Activated CD8-positive, alpha-beta memory T cell treated with anti-CD3 and anti-CD28 coated beads, Interleukin-2, amount 10 ng/mL, durations not matched to agents 7 days and 5 days (primary cell): ENCODE measurements at regions not wholly inside any gene's neighbourhood (a gene's known extent, or its start where the extent isn't known, plus 50 kb on each side); places are given as distances from the start of the nearest gene placed in this dataset.

Source experiments
- ATAC-seq: fragments of 150-1000 bp; cut with Tn5 transposase; one replicate; pipeline ENCODE4 v1.10.0; 2021; ENCODE audit warnings: moderate library complexity
- CTCF ChIA-PET: fragments of 350-600 bp; sonication (Branson Sonifier 250); formaldehyde crosslinking; loops from one replicate; lab custom pipeline; 2021; ENCODE audit warnings: antibody characterized with exemption; lab: Charles Lee
- DNase-seq: peaks from one replicate; pipeline ENCODE4 v3.0.0-alpha.2; 2020
- H3K27ac Mint-ChIP-seq: one replicate; pipeline ENCODE4 v1.8.0; 2021; ENCODE audit warnings: mild to moderate bottlenecking, mixed read lengths
- H3K27me3 Mint-ChIP-seq: one replicate; pipeline ENCODE4 v1.8.0; 2021; ENCODE audit warnings: mixed read lengths
- H3K36me3 Mint-ChIP-seq: one replicate; pipeline ENCODE4 v1.8.0; 2021; ENCODE audit warnings: mild to moderate bottlenecking, mixed read lengths
- H3K4me1 Mint-ChIP-seq: one replicate; pipeline ENCODE4 v1.8.0; 2021; ENCODE audit warnings: mixed read lengths
- H3K4me3 Mint-ChIP-seq: one replicate; pipeline ENCODE4 v1.8.0; 2021; ENCODE audit warnings: mild to moderate bottlenecking, moderate library complexity, mixed read lengths
- H3K9me3 Mint-ChIP-seq: one replicate; pipeline ENCODE4 v1.8.0; 2022; ENCODE audit warnings: low read depth, mixed read lengths

DNA sequence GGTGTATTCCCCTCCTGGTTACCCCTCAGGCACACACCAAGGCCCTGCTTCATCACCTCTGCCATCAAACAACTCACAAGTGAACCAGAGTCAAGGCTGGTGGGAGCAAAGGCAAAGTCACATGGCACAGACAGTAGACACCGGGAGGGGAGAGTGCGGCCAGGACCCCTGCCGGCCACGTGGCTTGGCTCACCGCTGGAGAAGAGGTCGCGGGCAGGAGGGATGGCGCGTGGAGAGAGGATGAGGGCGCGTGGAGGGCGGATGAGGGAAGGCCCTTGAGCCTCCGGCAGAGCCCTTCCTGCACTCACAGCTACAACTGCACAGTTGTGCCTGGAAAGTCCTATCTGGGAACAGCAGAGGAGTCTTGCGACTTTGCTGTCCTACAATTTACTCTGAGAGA, 104.2 kb upstream of the ADRA2C start:
- CTCF ChIA-PET, result no interaction called here
- Mint-ChIP-seq H3K27me3 (no peaks in the 10 kb centered on the region), H3K27ac (no peak overlapping the region), H3K4me3 (no peak overlapping the region), H3K36me3 (no peaks in the 10 kb centered on the region), H3K9me3 (no peaks in the 10 kb centered on the region), H3K4me1 (no peaks in the 10 kb centered on the region)
- DNase-seq (no peak), ATAC-seq (no peak)

DNA sequence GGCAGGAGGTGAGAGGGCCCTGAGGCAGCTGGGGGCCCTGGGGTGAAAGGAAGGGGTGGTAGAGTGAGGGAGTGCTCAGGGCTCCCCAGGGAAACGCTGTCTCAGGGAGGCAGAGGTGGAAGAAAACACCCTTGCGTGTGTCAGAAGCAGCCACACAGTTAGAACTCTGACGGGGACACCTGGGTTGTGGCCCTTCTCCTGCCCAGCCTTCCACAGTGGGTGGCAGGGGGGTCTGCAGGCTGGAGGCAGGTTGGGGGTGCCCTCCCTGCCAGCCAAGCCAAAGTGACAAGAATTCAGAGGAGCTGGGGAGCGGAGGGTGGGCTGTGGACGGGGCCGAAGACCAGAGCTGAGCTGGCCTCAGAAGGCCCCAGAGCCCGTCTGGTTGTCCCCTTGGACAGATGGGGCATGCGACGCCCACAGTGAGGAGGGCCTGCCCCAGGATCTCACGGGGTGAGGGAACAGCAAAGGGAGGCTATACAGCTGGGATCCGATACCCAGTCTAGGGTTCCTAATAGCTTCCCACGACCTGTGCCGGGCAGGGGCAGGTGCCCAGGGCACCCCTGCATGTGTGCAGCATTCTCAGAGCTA, 105.2 kb upstream of the ADRA2C start:
- no peak overlapping the region for H3K27ac Mint-ChIP-seq
- H3K36me3 Mint-ChIP-seq, result no peaks in the 10 kb centered on the region
- no peak for ATAC-seq
- no peaks in the 10 kb centered on the region for H3K9me3 Mint-ChIP-seq
- no peaks in the 10 kb centered on the region for H3K27me3 Mint-ChIP-seq
- H3K4me1 Mint-ChIP-seq, result no peaks in the 10 kb centered on the region
- no peak overlapping the region for H3K4me3 Mint-ChIP-seq
- CTCF ChIA-PET, result no interaction called here
- DNase-seq, result no peak

DNA sequence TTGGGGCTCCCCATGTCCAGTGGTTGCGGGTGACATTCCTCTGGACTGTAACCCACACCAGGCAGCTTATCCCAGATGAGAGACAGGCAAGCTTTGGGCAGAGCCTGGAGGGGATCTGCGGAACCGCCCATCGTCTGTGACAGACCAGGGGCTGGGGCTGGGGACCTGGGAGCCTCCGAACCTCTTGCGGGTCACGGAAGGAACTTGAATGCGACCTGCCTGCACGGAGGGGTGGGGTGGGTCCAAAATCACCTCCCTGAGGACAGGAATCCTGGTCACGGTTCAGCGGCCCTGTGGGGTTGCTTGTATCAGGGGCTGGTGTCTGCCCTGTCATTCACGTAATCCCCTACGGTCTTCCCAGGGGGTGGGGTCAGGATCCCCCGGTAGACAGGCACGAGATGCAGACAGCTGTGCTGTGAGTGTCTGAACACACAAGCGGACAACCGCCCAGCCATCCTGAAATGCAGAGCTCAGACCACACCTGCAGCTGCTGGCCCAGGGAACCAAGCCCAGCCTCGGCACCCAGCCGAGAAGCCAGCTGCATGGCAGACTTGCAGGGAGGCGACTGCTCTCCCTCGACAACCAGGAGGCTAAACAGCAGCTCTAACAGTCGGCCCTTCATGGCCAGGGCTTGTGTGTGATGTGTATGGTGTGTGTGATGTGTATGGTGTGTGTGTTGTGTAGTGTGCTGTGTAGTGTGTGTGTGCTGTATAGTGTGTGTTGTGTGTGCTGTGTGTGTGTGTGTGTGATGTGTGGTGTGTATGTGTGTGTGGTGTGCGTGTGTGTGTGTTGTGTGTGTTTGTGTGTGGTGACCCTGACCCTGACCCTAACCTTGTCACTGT, 105.9 kb upstream of the ADRA2C start:
- ATAC-seq, result no peak
- CTCF ChIA-PET, result no interaction called here

DNA sequence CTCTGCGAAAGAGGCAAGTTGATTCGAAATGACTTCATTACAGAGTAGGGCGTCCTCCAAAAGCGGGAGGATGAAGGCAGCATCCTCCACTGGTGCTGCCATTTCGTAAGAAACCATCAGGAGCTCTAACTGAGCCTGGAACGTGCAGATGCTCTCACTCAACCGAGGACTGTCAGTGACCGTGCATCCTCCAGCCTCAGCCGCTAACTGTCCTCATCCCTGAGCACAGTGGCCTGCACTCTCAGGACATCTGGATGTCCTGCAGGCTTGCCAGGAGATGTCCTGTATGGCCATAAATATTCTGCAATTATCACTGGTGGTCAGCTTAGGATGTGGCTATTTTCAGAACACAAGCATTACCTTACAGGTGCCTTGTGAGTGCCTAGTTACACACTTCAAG, 107.1 kb upstream of the ADRA2C start:
- ATAC-seq (no peak), DNase-seq (no peak)
- Mint-ChIP-seq H3K27me3 (no peaks in the 10 kb centered on the region), H3K4me3 (no peak overlapping the region), H3K36me3 (no peaks in the 10 kb centered on the region), H3K27ac (no peak overlapping the region), H3K9me3 (no peaks in the 10 kb centered on the region), H3K4me1 (no peaks in the 10 kb centered on the region)
- CTCF ChIA-PET, result no interaction called here

More for the DNA sequence above, 105.9 kb upstream of the ADRA2C start:
- H3K4me1 Mint-ChIP-seq, result no peaks in the 10 kb centered on the region
- DNase-seq, result no peak
- H3K36me3 Mint-ChIP-seq, result no peaks in the 10 kb centered on the region
- no peak overlapping the region for H3K27ac Mint-ChIP-seq
- H3K9me3 Mint-ChIP-seq, result no peaks in the 10 kb centered on the region
- no peak overlapping the region for H3K4me3 Mint-ChIP-seq
- H3K27me3 Mint-ChIP-seq, result no peaks in the 10 kb centered on the region

DNA sequence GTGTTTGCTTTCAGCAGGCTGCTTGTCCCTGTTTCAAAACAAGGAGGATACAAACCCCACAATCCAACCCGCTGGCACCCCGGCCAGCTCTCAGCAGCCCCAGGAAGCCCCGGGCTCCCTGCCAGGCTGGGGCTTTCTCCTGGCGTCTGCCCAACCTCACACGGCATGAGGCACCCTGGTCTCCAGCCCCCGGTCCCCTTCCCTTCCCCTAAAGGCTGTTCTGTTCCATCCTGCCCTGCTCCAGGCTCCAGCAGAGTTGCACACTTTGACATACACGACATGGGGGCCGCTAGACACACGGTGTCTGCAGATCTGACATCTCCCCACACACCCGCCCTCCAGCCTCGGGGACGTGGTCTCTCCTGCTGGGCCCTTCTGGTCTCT, 107.7 kb upstream of the ADRA2C start:
- H3K9me3 Mint-ChIP-seq, result no peaks in the 10 kb centered on the region
- H3K4me1 Mint-ChIP-seq, result no peaks in the 10 kb centered on the region
- ATAC-seq (no peak), DNase-seq (no peak)
- H3K27ac Mint-ChIP-seq, result no peak overlapping the region
- no peak overlapping the region for H3K4me3 Mint-ChIP-seq
- CTCF ChIA-PET, result no interaction called here
- no peaks in the 10 kb centered on the region for H3K36me3 Mint-ChIP-seq
- H3K27me3 Mint-ChIP-seq, result no peaks in the 10 kb centered on the region

DNA sequence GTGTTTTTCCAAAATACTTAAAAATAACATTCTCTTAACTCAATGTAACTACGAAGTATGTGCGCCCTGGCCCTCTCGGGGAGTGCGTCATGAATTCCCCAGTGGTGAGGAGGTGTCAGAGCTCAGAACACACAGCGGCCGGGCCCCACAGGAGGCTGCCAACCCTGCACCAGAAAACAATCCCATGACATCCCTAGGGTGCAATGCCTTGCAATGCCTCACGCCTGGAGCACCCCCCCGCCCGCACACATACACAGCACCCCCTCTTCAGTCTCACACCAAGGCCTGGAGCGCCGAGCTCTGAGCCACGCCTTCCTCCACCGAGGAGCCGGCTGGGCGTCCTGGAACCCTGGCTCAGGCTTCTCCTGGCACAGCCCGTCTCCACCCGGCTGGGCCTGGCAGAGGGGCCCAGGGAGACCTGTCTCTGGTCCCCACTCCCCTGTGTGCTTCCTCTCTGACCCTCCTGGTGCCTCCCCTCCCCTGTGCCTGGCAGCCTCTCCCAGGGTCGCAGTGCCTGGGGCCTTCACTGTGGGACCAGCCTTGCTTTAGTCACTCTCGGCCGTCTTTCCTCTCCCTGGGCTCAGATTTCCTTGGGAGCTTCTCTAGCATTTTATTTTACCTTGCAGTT, 108.2 kb upstream of the ADRA2C start:
- no peaks in the 10 kb centered on the region for H3K9me3 Mint-ChIP-seq
- H3K36me3 Mint-ChIP-seq, result no peaks in the 10 kb centered on the region
- H3K27ac Mint-ChIP-seq, result no peak overlapping the region
- CTCF ChIA-PET, result no interaction called here
- H3K27me3 Mint-ChIP-seq, result no peaks in the 10 kb centered on the region
- DNase-seq (no peak), ATAC-seq (no peak)
- H3K4me3 Mint-ChIP-seq, result no peak overlapping the region
- H3K4me1 Mint-ChIP-seq, result no peaks in the 10 kb centered on the region

DNA sequence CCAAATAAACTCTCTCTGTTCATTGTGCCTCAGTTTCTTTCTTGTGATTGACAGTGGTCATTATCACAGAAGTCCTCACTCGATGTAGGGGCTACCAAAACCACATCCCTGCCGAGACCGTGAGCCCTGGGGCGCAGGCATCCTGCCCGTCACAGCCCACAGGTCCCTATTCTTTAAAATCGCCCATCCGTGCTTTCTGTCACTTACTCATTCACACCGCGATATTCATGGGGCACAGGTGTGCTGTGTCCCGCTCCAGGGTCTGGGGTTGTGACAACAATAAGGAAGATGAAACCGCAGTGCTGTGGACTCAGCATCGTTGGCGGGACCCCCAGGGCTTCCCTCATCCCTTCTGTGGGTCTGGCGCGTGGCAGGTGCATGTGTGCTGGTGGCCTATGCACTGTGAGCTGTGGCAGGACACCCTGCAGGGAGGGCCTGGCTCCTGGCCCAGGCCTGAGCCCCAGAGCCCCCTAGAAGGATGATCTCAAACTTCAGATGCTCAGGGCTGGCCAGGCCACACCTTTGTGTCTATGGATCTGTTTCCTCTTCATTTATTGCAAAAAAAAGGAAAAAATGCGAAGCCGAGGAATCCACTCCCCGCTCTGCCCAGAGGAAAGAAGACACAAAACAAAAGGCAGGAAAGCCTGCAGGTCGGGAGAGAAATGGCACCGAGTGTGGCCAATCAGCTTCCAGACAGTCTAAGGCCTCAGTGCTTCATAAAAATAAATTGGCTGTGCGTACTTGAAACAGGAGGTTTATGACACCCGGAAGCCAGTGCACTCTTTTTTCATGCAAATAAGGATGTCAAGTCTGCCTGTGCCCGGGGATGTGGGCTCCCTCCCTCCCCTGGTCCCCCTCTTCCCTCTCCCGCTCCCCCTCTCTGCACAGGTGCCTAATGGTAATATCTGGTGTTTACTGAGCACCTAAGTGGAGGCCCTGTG, 109.5 kb upstream of the ADRA2C start:
- ATAC-seq (no peak), DNase-seq (no peak)
- Mint-ChIP-seq H3K9me3 (no peaks in the 10 kb centered on the region), H3K4me1 (no peaks in the 10 kb centered on the region), H3K4me3 (no peak overlapping the region), H3K27ac (no peak overlapping the region), H3K36me3 (no peaks in the 10 kb centered on the region), H3K27me3 (no peaks in the 10 kb centered on the region)
- CTCF ChIA-PET, result no interaction called here

DNA sequence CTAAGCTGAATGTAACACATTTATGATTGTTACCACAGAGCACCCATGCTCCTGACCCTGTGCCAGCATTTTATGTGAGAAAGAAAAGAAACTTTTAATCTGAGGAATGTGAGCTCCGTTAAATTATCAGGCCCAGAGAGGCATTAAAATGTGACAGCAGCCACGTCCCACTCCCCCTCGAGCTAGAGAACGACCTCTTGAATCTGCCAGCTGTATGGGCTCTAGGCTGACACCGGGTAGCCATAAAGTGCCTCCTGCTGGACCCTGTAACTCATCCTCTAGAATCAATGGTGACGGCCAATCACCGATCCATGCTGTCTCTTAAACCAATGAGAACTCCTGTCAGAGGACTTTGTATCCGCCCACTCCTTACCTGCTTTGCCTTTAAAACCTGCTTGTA, 110.2 kb upstream of the ADRA2C start:
- Mint-ChIP-seq H3K4me1 (no peaks in the 10 kb centered on the region), H3K4me3 (no peak overlapping the region), H3K36me3 (no peaks in the 10 kb centered on the region), H3K9me3 (no peaks in the 10 kb centered on the region), H3K27ac (no peak overlapping the region), H3K27me3 (no peaks in the 10 kb centered on the region)
- no peak for DNase-seq
- no peak for ATAC-seq
- CTCF ChIA-PET, result no interaction called here

DNA sequence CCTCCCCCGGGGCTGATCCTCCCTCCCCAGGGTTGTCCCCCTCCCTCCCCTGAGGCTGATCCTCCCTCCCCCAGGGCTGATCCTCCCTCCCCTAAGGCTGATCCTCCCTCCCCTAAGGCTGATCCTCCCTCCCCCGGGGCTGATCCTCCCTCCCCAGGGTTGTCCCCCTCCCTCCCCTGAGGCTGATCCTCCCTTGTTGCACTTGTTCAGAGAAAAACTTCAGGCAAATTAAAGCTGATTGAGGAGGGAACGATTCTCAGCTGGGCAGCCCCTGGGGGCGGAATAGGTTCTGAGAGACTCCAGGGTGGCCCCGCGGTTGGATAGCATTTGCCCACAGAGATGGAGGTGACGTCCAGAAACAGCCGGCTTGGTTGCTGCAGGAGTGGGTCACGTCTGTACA, 110.7 kb upstream of the ADRA2C start:
- Mint-ChIP-seq H3K4me1 (no peaks in the 10 kb centered on the region), H3K4me3 (no peak overlapping the region), H3K9me3 (no peaks in the 10 kb centered on the region), H3K36me3 (no peaks in the 10 kb centered on the region), H3K27me3 (no peaks in the 10 kb centered on the region), H3K27ac (no peak overlapping the region)
- DNase-seq, result no peak
- no peak for ATAC-seq
- CTCF ChIA-PET, result no interaction called here

DNA sequence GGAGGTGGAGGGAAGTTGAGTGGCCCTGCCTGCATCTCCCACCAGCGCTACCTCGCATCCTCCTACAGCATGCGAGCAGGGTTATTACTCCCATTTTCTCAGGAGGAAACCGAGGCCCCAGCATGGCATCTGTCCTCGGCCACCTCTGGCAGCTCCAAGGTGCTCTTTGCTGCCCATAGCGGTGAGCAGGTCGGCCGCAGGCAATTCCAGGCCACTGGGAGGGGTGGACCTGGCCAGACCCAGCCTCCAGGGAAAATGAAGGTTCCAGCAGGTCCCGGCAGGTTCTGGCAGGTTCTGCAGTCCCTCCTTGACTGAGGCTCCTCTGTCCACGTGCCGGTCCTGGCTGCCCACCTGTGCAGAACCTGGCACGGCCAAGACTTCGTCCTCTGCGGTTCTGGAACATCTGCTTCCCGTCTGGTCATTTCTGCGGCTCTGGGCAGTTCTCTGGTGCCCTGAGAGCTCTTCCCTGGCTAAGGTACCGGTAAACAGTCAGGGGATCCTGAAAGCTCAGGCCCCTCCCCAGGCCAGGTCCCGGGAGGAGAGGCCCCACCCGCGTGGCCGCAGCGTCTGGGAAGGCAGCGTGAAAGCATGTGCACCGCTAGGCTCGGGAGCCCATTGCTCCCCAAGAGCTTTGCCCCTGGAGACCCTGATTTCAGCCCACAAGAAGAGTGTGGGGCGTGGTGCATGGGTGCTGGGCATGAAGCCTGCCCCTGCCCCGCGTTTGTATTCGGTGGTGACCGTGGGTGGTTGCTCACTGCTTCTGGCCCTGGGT, 112.0 kb upstream of the ADRA2C start:
- no peaks in the 10 kb centered on the region for H3K9me3 Mint-ChIP-seq
- H3K4me3 Mint-ChIP-seq, result no peak overlapping the region
- no peaks in the 10 kb centered on the region for H3K27me3 Mint-ChIP-seq
- DNase-seq (no peak), ATAC-seq (no peak)
- CTCF ChIA-PET, result no interaction called here
- no peaks in the 10 kb centered on the region for H3K4me1 Mint-ChIP-seq
- no peaks in the 10 kb centered on the region for H3K36me3 Mint-ChIP-seq
- H3K27ac Mint-ChIP-seq, result no peak overlapping the region

DNA sequence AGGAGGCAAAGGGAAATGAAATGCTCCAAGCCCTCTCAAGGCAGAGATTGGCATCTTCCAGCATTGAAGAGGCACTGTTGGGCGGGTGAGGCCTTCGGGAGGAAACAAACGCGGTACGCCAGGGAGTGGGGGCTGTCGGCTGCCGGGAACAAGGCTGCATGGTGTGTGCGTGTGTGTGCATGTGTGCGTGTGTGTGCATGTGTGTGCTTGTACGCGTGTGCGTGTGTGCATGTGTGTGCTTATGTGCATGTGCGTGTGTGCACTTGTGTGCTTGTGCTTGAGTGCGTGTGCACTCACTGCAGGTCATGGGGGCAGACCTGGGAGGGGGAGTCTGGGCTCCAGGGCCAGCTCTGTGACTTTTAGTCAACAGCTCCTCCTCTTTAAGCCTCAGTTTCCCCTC, 113.6 kb upstream of the ADRA2C start:
- no peaks in the 10 kb centered on the region for H3K4me1 Mint-ChIP-seq
- no peak overlapping the region for H3K27ac Mint-ChIP-seq
- ATAC-seq (no peak), DNase-seq (no peak)
- no peaks in the 10 kb centered on the region for H3K9me3 Mint-ChIP-seq
- H3K4me3 Mint-ChIP-seq, result no peak overlapping the region
- CTCF ChIA-PET, result no interaction called here
- no peaks in the 10 kb centered on the region for H3K36me3 Mint-ChIP-seq
- H3K27me3 Mint-ChIP-seq, result no peaks in the 10 kb centered on the region

DNA sequence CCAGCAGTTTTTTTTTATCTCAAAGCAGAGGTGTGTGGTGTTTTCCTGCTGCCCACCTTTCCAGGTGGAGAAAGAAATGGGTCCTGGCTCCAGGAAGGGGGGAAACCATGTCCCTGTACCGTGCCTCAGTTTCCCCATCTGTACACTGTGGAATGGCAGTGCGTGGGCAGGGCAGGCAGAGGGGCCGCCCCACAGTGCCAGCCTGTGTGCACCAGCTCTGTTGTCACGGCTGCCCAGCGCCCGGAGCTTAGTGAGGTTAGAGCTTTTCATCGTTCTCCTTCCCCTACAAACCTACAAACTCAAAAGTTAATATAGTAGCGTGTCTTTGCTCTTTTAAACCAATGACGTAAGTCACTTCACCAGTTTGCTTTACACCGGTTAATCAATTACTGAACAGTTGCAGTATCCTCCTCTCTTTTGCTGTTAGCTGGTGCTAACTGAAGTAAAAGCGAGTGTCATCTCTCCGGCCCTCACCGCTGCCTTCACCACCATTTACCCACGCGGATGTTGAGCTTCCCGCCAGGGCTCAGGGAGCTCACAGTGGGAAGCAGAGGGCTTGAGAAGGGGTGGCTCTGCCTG, 114.8 kb upstream of the ADRA2C start:
- DNase-seq, result no peak
- H3K4me3 Mint-ChIP-seq, result no peak overlapping the region
- no peaks in the 10 kb centered on the region for H3K9me3 Mint-ChIP-seq
- H3K36me3 Mint-ChIP-seq, result no peaks in the 10 kb centered on the region
- H3K27ac Mint-ChIP-seq, result no peak overlapping the region
- no peaks in the 10 kb centered on the region for H3K4me1 Mint-ChIP-seq
- ATAC-seq, result no peak
- H3K27me3 Mint-ChIP-seq, result no peaks in the 10 kb centered on the region
- CTCF ChIA-PET, result no interaction called here
